K562 (cell line): ENCODE measurements at regions not wholly inside any gene's neighbourhood (a gene's known extent, or its start where the extent isn't known, plus 50 kb on each side); places are given as distances from the start of the nearest gene placed in this dataset.

Experiments used
- ATAC-seq: fragments of 200-7000 bp; cut with Tn5 transposase; 3 replicates; pipeline ENCODE4 v1.9.1; 2020; ENCODE audit warnings: moderate library complexity
- BruUV-seq: library from RNA; stranded (reverse); fragments of 400-500 nt; replicated peaks from 2 replicates; lab custom pipeline; 2021; lab: Mats Ljungman, UMichigan
- CTCF ChIA-PET: fragments of 300-600 bp; formaldehyde crosslinking; extraction: SDS; loops from one replicate; lab custom pipeline; 2021; ENCODE audit warnings: low intra/inter-chr PET ratio; lab: Yijun Ruan, JAX
- POLR2A ChIA-PET: fragments of 300-600, 350-650 bp; sonication (Branson Sonifier 250); formaldehyde crosslinking; extraction: SDS; loops from one replicate; lab custom pipeline; 2021; ENCODE audit warnings: antibody characterized with exemption, inconsistent platforms; lab: Yijun Ruan, JAX
- DNase-seq, 4 experiments: peaks; one replicate each; pipeline versions ENCODE4 v3.0.0 to v3.0.0-alpha.2; 2011 to 2018; ENCODE audit warnings: low spot score in 3 of 4, mixed read lengths in 3 of 4; ENCODE audit errors: extremely low read depth in 1 of 4
- FAIRE-seq: peaks from 2 replicates; lab custom pipeline; 2011; peaks lifted over from hg19 to GRCh38; lab: Jason Lieb, UNC
- H2AFZ ChIP-seq: 2 replicates; pipeline ENCODE4 v1.6.0; 2011; ENCODE audit warnings: low read depth, low read length, control low read depth, inconsistent platforms
- H3K27ac ChIP-seq: fragments of 200-600 bp; 3 replicates; pipeline ENCODE4 v1.8.0; 2011; ENCODE audit warnings: low read depth, mild to moderate bottlenecking, control low read depth, inconsistent platforms, low read length, moderate library complexity, mixed read lengths; ENCODE audit errors: extremely low read depth
- H3K27me3 ChIP-seq, 2 experiments: fragments of 300-600 bp in 1 of 2; 2 replicates in 1 of 2; 3 replicates in 1 of 2; pipeline versions ENCODE4 v1.6.0 to v1.8.0; 2011; ENCODE audit warnings: inconsistent platforms in 2 of 2, low read length in 2 of 2, mild to moderate bottlenecking in 1 of 2, mixed read lengths in 1 of 2, moderate library complexity in 1 of 2; ENCODE audit not compliant: control insufficient read depth in 2 of 2, insufficient read depth in 2 of 2
- H3K36me3 ChIP-seq: fragments of 300-600 bp; 3 replicates; pipeline ENCODE4 v1.8.0; 2011; ENCODE audit warnings: mild to moderate bottlenecking, low read length, inconsistent platforms; ENCODE audit not compliant: control insufficient read depth, insufficient read depth
- H3K4me1 ChIP-seq, 2 experiments: fragments of 200-600 bp in 1 of 2; replicated peaks in 1 of 2; 2 replicates in 1 of 2; 3 replicates in 1 of 2; pipeline versions ENCODE4 v1.5.1 to v1.8.0; 2011; ENCODE audit warnings: inconsistent platforms in 2 of 2, low read length in 2 of 2, mild to moderate bottlenecking in 1 of 2, mixed read lengths in 1 of 2, moderate library complexity in 1 of 2; ENCODE audit not compliant: control insufficient read depth in 2 of 2, insufficient read depth in 2 of 2
- H3K4me2 ChIP-seq: 2 replicates; pipeline ENCODE4 v1.6.1; 2011; ENCODE audit warnings: low read length, control low read depth, inconsistent platforms, mixed read lengths; ENCODE audit not compliant: insufficient read depth
- H3K4me3 ChIP-seq: fragments of 200-600 bp; sonication (generic), shearing (Covaris generic); 2 replicates; pipeline ENCODE4 v1.5.1; 2016; ENCODE audit warnings: control low read depth, inconsistent platforms
- H3K79me2 ChIP-seq: fragments of 200-600 bp; 3 replicates; pipeline ENCODE4 v1.8.0; 2011; ENCODE audit warnings: low read length, inconsistent platforms; ENCODE audit not compliant: control insufficient read depth, insufficient read depth
- H3K9ac ChIP-seq, 2 experiments: 2 replicates each; pipeline versions ENCODE4 v1.6.0 to v1.6.1; 2011; ENCODE audit warnings: low read depth in 2 of 2, low read length in 2 of 2, control low read depth in 1 of 2, inconsistent platforms in 1 of 2, mild to moderate bottlenecking in 1 of 2, mixed read lengths in 1 of 2; ENCODE audit not compliant: insufficient read depth in 1 of 2
- H3K9me1 ChIP-seq: one replicate; pipeline ENCODE4 v1.6.0; 2011; ENCODE audit warnings: inconsistent platforms, mild to moderate bottlenecking, low read length, moderate library complexity; ENCODE audit not compliant: control insufficient read depth, insufficient read depth
- H3K9me3 ChIP-seq: replicated peaks from 2 replicates; pipeline ENCODE4 v1.5.1; 2011; ENCODE audit warnings: low read depth, low read length, inconsistent platforms; ENCODE audit not compliant: control insufficient read depth, insufficient read depth
- H4K20me1 ChIP-seq: replicated peaks from 2 replicates; pipeline ENCODE4 v1.6.1; 2011; ENCODE audit warnings: low read length, inconsistent platforms, mixed read lengths; ENCODE audit not compliant: control insufficient read depth, insufficient read depth
- CEBPZ ChIP-seq: fragments of 150-350 bp; IDR thresholded peaks from 2 replicates; pipeline ENCODE4 v1.6.1; 2014; ENCODE audit warnings: low read depth, mild to moderate bottlenecking, low read length, borderline replicate concordance
- CXXC5 ChIP-seq: fragments of 250-450 bp; sonication (Bioruptor Pico); IDR thresholded peaks from 2 replicates; pipeline ENCODE4 v1.8.0; 2022; ENCODE audit warnings: inconsistent platforms, mild to moderate bottlenecking, moderate library complexity
- KLF6 ChIP-seq: fragments of 250-450 bp; sonication (Bioruptor Pico); IDR thresholded peaks from 2 replicates; pipeline ENCODE4 v1.4.0; 2020; ENCODE audit warnings: mild to moderate bottlenecking, moderate library complexity, borderline replicate concordance
- PHF21A ChIP-seq: fragments of 450-650 bp; IDR thresholded peaks from 2 replicates; pipeline ENCODE4 v1.6.1; 2017; ENCODE audit warnings: low read depth, borderline replicate concordance
- SRSF3 ChIP-seq: fragments of 200-400 bp; formaldehyde crosslinking; IDR thresholded peaks from 2 replicates; pipeline ENCODE4 v1.6.1; 2016; ENCODE audit warnings: mild to moderate bottlenecking, low read length, moderate library complexity; ENCODE audit not compliant: insufficient read depth
- ZNF124 ChIP-seq: sonication (generic); formaldehyde crosslinking; IDR thresholded peaks from 2 replicates; pipeline ENCODE4 v1.8.1; 2022; ENCODE audit warnings: missing genetic modification reagents
- ZNF232 ChIP-seq: sonication (generic); formaldehyde crosslinking; IDR thresholded peaks from 2 replicates; pipeline ENCODE4 v1.8.0; 2022; ENCODE audit warnings: mild to moderate bottlenecking, missing genetic modification reagents
- ZNF263 ChIP-seq: sonication (generic); formaldehyde crosslinking; IDR thresholded peaks from 2 replicates; pipeline ENCODE4 v1.8.0; 2022; ENCODE audit warnings: mild to moderate bottlenecking, missing genetic modification reagents, borderline replicate concordance
- WGBS: fragments of 100-300 bp; shearing (Covaris generic); methylation state at CpG from one replicate; pipeline ENCODE4 v1.1.6; 2016; ENCODE audit warnings: low coverage, mixed read lengths; ENCODE audit not compliant: insufficient coverage; ENCODE audit errors: missing lambda C conversion rate; 5-methylcytosine and 5-hydroxymethylcytosine counted together
- in situ Hi-C: fragments of 300-500 bp; cut with MboI; formaldehyde crosslinking; loops from 4 replicates; pipeline ENCODE4 v1.15.0; 2018; ENCODE audit warnings: inconsistent platforms, mixed read lengths
- intact Hi-C: fragments of 100-400 bp; cut with micrococcal nuclease; formaldehyde crosslinking; loops from 2 replicates; pipeline ENCODE4 v1.14.2; 2022
- TF ChIP-seq, protein P1 (sequence below): sonication (generic); formaldehyde crosslinking; IDR thresholded peaks from 2 replicates; pipeline ENCODE4 v1.8.1; 2023; ENCODE audit warnings: mild to moderate bottlenecking, missing genetic modification reagents
- TF ChIP-seq, protein P2 (sequence below): sonication (generic); formaldehyde crosslinking; IDR thresholded peaks from 2 replicates; pipeline ENCODE4 v1.4.0; 2020; ENCODE audit warnings: mild to moderate bottlenecking, missing genetic modification reagents
- TF ChIP-seq, protein P3 (sequence below): IDR thresholded peaks from 3 replicates; pipeline ENCODE4 v1.6.1; 2011; ENCODE audit warnings: borderline replicate concordance, mild to moderate bottlenecking, moderate library complexity; ENCODE audit not compliant: insufficient read length; ENCODE audit errors: extremely low read depth

DNA sequence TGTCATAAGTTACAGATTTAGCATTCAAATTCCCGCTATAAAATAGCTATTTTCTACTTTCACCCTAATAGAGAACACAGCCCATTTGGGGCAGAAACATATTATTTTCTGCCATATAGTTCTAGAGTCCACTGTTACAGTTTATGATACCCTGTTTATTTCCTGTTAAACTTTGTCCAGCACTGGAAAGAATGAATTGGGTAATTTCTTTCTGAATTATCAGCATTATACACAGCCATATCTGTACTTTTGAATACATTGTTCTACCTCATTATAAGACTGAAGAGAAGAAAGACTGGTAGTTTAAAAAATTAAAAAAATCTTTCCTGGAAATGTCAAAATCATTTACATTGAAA is 332.1 kb downstream of the DIRAS2 start:
- no peaks in the 10 kb centered on the region for H3K79me2 ChIP-seq
- H4K20me1 ChIP-seq, result no peaks in the 10 kb centered on the region
- CTCF ChIA-PET, result no interaction called here
- POLR2A ChIA-PET, result interaction anchor here (0.6 kb wide), 1 partner anchor 335 kb away, joined by 3 read pairs; no protein-coding TSS in a partner anchor
- H2AFZ ChIP-seq, result no peak overlapping the region
- H3K4me1 ChIP-seq, result no peaks in the 10 kb centered on the region
- FAIRE-seq (no peak), DNase-seq (no peak), ATAC-seq (no peak)
- no TSS peak for BruUV-seq
- H3K9me3 ChIP-seq, result no peaks in the 10 kb centered on the region
- no peak overlapping the region for H3K9ac ChIP-seq
- no peak overlapping the region for H3K4me3 ChIP-seq
- 0% methylated on average over 1 of the region's 1 CpG for WGBS
- H3K4me2 ChIP-seq, result no peak overlapping the region
- H3K27me3 ChIP-seq, result 0 out of 5 replicates have a peak, but pooled peaks cover 0 to 3% of the 10 kb centered on the region in 2 experiments
- intact Hi-C loops (no loop called here), in situ Hi-C loops (no loop called here)
- no peak overlapping the region for H3K27ac ChIP-seq
- no peaks in the 10 kb centered on the region for H3K9me1 ChIP-seq
- H3K36me3 ChIP-seq, result no peaks in the 10 kb centered on the region
- TF ChIP-seq, protein P1, sequence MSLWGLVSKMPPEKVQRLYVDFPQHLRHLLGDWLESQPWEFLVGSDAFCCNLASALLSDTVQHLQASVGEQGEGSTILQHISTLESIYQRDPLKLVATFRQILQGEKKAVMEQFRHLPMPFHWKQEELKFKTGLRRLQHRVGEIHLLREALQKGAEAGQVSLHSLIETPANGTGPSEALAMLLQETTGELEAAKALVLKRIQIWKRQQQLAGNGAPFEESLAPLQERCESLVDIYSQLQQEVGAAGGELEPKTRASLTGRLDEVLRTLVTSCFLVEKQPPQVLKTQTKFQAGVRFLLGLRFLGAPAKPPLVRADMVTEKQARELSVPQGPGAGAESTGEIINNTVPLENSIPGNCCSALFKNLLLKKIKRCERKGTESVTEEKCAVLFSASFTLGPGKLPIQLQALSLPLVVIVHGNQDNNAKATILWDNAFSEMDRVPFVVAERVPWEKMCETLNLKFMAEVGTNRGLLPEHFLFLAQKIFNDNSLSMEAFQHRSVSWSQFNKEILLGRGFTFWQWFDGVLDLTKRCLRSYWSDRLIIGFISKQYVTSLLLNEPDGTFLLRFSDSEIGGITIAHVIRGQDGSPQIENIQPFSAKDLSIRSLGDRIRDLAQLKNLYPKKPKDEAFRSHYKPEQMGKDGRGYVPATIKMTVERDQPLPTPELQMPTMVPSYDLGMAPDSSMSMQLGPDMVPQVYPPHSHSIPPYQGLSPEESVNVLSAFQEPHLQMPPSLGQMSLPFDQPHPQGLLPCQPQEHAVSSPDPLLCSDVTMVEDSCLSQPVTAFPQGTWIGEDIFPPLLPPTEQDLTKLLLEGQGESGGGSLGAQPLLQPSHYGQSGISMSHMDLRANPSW, result no peak
- TF ChIP-seq ZNF263 (no peak), CEBPZ (no peak), ZNF232 (CRISPR knock-in tag) (no peak), CXXC5 (CRISPR knock-in tag) (no peak), SRSF3 (no peak), KLF6 (CRISPR knock-in tag) (no peak), ZNF124 (CRISPR knock-in tag) (no peak), PHF21A (no peak)
- TF ChIP-seq, protein P2, sequence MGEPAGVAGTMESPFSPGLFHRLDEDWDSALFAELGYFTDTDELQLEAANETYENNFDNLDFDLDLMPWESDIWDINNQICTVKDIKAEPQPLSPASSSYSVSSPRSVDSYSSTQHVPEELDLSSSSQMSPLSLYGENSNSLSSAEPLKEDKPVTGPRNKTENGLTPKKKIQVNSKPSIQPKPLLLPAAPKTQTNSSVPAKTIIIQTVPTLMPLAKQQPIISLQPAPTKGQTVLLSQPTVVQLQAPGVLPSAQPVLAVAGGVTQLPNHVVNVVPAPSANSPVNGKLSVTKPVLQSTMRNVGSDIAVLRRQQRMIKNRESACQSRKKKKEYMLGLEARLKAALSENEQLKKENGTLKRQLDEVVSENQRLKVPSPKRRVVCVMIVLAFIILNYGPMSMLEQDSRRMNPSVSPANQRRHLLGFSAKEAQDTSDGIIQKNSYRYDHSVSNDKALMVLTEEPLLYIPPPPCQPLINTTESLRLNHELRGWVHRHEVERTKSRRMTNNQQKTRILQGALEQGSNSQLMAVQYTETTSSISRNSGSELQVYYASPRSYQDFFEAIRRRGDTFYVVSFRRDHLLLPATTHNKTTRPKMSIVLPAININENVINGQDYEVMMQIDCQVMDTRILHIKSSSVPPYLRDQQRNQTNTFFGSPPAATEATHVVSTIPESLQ (CRISPR knock-in tag), result no peak
- TF ChIP-seq, protein P3, sequence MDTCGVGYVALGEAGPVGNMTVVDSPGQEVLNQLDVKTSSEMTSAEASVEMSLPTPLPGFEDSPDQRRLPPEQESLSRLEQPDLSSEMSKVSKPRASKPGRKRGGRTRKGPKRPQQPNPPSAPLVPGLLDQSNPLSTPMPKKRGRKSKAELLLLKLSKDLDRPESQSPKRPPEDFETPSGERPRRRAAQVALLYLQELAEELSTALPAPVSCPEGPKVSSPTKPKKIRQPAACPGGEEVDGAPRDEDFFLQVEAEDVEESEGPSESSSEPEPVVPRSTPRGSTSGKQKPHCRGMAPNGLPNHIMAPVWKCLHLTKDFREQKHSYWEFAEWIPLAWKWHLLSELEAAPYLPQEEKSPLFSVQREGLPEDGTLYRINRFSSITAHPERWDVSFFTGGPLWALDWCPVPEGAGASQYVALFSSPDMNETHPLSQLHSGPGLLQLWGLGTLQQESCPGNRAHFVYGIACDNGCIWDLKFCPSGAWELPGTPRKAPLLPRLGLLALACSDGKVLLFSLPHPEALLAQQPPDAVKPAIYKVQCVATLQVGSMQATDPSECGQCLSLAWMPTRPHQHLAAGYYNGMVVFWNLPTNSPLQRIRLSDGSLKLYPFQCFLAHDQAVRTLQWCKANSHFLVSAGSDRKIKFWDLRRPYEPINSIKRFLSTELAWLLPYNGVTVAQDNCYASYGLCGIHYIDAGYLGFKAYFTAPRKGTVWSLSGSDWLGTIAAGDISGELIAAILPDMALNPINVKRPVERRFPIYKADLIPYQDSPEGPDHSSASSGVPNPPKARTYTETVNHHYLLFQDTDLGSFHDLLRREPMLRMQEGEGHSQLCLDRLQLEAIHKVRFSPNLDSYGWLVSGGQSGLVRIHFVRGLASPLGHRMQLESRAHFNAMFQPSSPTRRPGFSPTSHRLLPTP, result no peak
